HG02973 (cell line): ENCODE measurements at regions not wholly inside any gene's neighbourhood (a gene's known extent, or its start where the extent isn't known, plus 50 kb on each side); places are given as distances from the start of the nearest gene placed in this dataset.

ENCODE experiments used
- ATAC-seq: cut with Tn5 transposase; IDR thresholded peaks from one replicate; pipeline ENCODE4 v1.9.1; 2021; ENCODE audit warnings: moderate library complexity; ENCODE audit not compliant: unreplicated experiment

DNA sequence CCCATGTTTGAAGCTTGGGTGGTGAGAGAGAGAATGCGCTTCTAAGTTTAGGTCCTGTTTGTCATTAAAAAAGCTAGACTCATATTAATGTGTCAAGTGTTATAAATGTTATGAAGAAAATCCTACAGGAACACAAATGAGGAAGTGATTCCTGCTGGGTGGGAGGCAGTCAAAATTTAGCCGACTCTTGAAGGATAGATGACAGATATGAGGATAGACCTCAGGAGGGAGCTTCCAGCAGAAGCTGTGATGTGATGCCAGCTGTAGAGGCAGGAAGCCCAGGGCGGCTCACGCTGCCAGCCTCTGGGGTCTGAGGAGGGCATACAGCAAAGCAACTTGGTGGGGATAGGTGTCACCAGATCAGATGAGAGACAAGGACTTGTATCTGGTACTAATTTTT, 74.7 kb upstream of the ADAMTS16 start:
- ATAC-seq: no peak

DNA sequence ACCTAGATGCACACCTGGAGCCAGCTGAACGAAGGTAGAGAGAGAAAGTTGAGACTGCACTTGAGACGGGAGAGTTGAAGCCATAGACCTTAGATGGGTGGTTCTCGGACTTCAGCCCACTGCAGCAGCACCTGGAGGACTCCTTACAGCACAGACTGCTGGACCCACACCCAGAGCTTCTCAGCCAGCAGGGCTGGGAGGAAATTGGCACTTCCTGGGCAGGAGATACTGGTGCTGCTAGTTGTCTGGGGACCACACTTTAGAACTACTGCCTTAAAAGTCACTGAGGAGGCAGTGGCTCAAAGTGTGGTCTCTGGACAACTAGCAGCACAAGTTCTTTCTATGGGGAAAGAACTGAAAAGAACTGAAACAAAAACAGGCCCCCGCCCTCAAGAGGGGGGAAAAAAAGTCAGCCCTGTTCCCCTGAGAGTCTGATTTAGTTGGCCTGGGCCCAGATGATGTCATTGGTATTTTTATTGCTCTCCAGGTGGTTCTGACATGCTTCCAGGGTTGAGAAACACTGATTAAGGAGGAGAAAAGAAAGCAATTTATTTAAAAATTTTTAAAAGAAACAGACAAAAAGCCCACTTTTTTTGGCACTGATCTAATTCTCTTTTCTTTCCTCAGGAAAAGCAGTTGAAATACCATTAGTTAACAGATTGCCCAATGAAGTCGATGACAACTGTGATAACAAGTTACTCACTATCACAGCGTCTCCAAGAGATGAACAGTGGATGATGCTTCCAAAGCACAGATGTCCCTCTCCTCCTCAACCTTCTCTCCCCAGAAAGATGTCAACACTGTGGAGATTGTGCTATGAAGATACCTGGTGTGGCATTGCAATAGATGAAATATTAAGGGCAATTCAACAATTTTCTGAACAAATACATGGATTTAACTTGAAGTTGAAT, 73.6 kb upstream of the ADAMTS16 start:
- no peak for ATAC-seq

DNA sequence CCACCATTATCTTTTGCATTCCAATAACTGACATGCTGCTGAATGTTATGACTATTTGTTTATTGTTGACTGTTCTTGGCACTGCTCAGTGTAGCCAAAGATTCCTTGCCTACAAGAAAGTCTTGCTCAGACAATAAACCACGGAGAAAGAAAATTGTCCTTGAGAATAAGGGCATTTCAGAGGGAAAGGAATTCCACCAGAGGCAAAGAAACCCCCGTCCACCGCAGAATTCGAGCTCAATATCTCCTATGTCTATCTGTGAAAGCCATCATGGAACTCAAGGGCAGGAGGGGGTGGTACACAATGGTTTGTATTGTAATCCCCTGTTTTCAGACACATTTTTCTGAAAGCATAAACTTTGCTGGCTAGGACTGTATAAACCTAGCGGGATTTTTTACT, 70.3 kb upstream of the ADAMTS16 start:
- no peak for ATAC-seq

DNA sequence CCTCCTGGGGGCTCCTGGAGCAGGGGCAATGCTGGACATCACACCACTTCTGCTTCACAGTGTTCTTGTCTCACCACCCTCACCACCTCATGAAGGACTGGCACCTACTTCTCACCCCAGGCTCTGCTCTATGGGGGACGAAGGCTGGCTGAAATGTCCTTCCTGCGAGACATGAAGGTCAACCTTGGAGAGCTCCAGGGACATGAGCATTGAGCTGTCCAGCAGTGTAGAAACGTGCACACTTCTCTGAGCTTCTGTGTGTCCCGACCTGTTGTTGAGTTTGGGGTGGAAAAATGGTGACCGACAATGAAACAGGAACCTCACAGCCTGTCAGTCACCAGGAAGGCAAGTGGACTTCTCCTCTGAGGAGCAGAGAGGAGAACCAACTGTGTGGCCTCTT, 68.6 kb upstream of the ADAMTS16 start:
- ATAC-seq: no peak

DNA sequence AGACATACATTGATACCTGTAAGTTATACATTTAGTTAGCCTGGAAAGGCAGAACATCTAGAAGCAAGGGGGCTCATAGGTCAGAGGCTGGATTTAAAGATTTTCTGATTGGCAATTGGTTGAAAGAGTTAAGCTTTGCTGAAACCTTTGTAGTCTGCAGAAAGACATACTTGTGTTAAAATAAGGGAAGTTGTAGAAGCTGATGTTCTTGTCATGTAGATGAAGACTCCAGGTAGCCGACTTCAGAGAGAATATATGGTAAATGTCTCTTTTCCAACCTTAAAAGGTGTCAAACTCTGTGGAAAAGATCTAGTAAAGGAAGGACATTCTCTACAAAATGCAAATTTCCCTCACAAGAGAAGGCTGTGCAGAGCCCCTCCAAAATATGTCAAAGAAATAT, 62.9 kb upstream of the ADAMTS16 start:
- no peak for ATAC-seq

DNA sequence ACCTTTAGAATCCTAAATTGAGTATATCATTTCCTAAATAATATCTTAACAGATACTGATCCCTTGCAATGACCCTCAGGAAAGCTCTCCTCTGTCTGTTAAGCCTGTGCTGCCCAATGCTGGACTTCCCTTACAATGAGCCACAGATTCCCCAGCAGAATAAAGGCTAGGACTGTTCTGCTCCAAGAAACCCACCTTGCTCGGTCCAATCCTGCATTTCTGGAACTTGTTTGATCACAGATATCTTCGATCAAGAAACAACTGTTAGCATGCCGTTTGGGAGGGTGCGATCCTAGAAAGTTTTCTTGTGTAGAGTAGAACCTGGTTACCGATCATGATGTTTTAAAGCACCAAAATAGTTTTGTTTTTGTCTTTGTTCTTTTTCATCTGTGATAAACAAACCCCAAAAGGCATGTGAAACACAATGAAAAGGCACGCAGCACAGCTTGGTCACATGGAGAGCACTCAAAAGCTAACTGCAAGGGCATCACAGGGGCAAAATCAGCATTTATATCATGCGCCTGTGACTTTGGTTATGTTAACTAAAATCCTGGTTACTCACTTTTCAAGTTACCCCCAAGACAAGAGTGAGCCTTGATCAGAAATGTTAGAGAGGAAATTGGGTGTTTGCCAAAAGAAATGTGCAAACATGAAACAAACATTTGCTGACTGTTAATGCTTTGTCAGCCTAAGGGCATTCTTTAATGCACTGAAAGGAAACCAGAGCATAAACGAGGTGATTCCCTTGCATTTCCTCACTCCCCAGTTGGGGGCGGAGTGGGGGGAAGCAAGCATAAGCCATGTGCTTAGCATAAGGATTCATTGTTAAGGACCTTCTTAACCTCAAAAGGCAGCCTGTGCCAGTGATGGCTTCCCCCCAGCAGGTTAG, 61.9 kb upstream of the ADAMTS16 start:
- ATAC-seq: no peak

DNA sequence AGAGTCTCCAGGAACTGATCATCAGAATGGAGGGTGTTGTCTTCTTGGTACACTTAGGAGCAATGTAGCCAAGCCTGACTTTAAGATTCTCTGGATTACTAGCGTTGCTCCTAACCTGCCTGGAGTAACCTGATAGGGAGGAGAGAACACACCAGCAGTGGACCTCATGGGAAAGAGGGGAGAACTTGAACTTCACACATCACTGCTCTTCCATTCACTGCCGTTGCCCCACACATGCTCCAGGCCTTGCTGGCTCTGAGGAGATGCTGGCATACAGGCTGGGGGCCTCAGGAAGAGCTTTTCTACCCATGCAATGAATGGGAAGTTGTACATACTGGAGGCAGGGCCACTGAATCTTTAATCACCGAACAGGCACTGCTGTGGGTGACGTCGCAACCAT, 60.3 kb upstream of the ADAMTS16 start:
- no peak for ATAC-seq

DNA sequence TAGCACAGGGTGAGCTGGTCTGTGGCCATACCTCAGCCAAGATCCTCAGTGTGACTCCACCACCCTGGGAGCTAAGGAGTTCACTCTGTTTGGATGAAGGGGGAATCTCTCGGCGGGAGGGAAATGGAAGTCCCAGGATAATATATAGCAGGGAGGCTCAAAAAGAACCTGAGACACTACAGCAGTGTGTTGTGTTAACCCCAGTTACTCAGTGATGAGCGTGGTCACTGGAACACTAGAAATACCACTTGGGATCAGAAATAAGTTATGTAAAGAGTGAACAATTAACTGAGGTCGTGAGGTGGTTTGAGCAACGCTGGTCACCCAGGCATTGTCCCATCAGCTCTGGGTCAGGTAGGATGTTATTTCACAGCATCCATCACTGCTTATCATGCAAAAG, 59.3 kb upstream of the ADAMTS16 start:
- no peak for ATAC-seq

DNA sequence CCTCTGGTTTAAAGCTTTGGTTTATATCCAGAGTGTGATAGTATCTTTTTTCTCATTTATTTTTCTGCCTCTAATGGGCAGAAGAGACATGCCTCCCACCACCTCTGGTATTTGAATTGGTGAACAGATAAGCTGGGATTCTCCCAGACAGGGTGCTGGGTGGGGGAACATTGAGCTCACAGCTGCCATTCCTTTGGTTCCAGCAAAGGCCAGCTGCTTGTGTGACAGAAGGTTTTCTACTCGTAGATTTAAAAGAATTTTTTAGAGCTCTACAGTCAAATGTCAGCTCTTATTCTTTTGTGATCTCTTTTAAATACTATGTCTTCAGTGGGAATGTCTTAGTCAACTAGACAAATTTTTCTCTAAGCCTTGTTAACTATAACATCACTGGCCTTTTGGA, 54.7 kb upstream of the ADAMTS16 start:
- ATAC-seq: no peak

DNA sequence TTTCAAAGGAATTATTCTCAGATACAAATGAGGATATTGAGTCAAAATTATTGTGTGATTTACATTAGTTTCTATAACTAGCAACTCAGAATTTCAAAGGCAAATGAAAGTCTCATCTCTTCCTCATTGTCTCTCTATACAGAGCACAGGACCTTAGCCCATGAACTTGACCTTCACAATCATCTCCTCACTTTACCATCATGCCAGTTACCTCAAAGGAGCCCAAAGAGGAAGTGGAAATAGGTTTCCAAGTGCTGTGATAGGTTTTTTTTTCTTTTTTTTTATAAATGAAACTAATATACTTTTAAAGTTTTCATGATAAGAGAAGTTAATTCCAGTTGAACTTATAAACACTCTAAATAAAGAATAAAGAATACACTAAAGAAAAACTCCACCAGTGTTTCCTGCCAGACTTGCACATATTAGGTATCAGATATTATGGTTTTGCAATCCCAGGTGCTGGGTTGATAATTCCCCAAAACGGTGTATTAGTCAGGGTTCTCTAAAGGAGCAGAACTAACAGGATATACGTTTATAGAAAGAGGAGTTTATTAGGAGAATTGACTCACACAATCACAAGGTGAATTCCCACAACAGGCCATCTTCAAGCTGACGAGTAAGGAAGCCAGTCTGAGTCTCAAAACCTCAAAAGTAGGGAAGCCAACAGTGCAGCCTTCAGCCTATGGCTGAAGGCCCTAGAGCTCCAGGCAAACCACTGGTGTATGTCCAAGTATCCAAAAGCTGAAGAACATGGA, 50.1 kb upstream of the ADAMTS16 start:
- no peak for ATAC-seq
